HEK293 (cell line): ENCODE measurements at regions not wholly inside any gene's neighbourhood (a gene's known extent, or its start where the extent isn't known, plus 50 kb on each side); places are given as distances from the start of the nearest gene placed in this dataset.

Experiments
- CTCF ChIA-PET: fragments of 350-600 bp; formaldehyde crosslinking; extraction: SDS; loops from one replicate; lab custom pipeline; 2021; ENCODE audit warnings: antibody characterized with exemption; lab: Yijun Ruan, JAX
- POLR2A ChIA-PET: fragments of 300-600 bp; formaldehyde crosslinking; extraction: SDS; loops from one replicate; lab custom pipeline; 2020; ENCODE audit warnings: antibody characterized with exemption, inconsistent platforms; lab: Yijun Ruan, JAX
- H3K27ac ChIP-seq: fragments of 200-500 bp; sonication (Bioruptor generic); 2 replicates; pipeline ENCODE4 v1.5.1; 2014; ENCODE audit warnings: low read depth, low read length, control low read depth, inconsistent platforms; ENCODE audit errors: extremely low read depth
- H3K36me3 ChIP-seq, 2 experiments: fragments of 200-500 bp in 1 of 2; sonication (Bioruptor generic) in 1 of 2; 1 replicate in 1 of 2; 2 replicates in 1 of 2; pipeline ENCODE4 v1.5.1; 2014 to 2017; ENCODE audit warnings: inconsistent platforms in 2 of 2, low read length in 2 of 2; ENCODE audit not compliant: control insufficient read depth in 2 of 2, insufficient read depth in 1 of 2
- H3K4me1 ChIP-seq: fragments of 200-500 bp; sonication (Bioruptor generic); 2 replicates; pipeline ENCODE4 v1.5.1; 2014; ENCODE audit warnings: mild to moderate bottlenecking, low read length, inconsistent platforms; ENCODE audit not compliant: control insufficient read depth, insufficient read depth
- H3K4me3 ChIP-seq: 2 replicates; pipeline ENCODE4 v1.5.1; 2011; ENCODE audit warnings: low read depth, mild to moderate bottlenecking, control low read depth, low read length, moderate library complexity
- H3K9me3 ChIP-seq: fragments of 200-500 bp; sonication (Bioruptor generic); 2 replicates; pipeline ENCODE4 v1.5.1; 2014; ENCODE audit warnings: low read depth, low read length, inconsistent platforms; ENCODE audit not compliant: control insufficient read depth, insufficient read depth
- EGR2 ChIP-seq: fragments of 450-650 bp; formaldehyde crosslinking; IDR thresholded peaks from 2 replicates; pipeline ENCODE4 v1.5.1; 2016; ENCODE audit warnings: low read depth, missing biosample characterization, missing genetic modification characterization
- GFI1B ChIP-seq: fragments of 450-650 bp; formaldehyde crosslinking; IDR thresholded peaks from 2 replicates; pipeline ENCODE4 v1.5.1; 2016; ENCODE audit warnings: missing biosample characterization, missing genetic modification characterization
- HOXA7 ChIP-seq: sonication (generic); formaldehyde crosslinking; IDR thresholded peaks from 2 replicates; pipeline ENCODE4 v1.8.1; 2022; ENCODE audit warnings: missing genetic modification reagents, borderline replicate concordance
- SP2 ChIP-seq: fragments of 450-650 bp; formaldehyde crosslinking; IDR thresholded peaks from 2 replicates; pipeline ENCODE4 v1.5.1; 2016; ENCODE audit warnings: missing biosample characterization, missing genetic modification characterization
- ZBTB10 ChIP-seq: fragments of 450-650 bp; formaldehyde crosslinking; IDR thresholded peaks from 2 replicates; pipeline ENCODE4 v1.5.1; 2016; ENCODE audit warnings: missing biosample characterization, missing genetic modification characterization
- ZEB2 ChIP-seq: fragments of 450-650 bp; formaldehyde crosslinking; IDR thresholded peaks from 2 replicates; pipeline ENCODE4 v1.5.1; 2016; ENCODE audit warnings: missing biosample characterization, missing genetic modification characterization
- ZNF10 ChIP-seq: fragments of 450-650 bp; formaldehyde crosslinking; IDR thresholded peaks from 2 replicates; pipeline ENCODE4 v1.5.1; 2017; ENCODE audit warnings: missing biosample characterization, missing genetic modification characterization
- ZNF114 ChIP-seq: fragments of 450-650 bp; formaldehyde crosslinking; IDR thresholded peaks from 2 replicates; pipeline ENCODE4 v1.5.0; 2017; ENCODE audit warnings: missing biosample characterization, missing genetic modification characterization
- ZNF132 ChIP-seq: fragments of 450-650 bp; formaldehyde crosslinking; IDR thresholded peaks from 2 replicates; pipeline ENCODE4 v1.5.1; 2017; ENCODE audit warnings: missing biosample characterization, missing genetic modification characterization, borderline replicate concordance
- ZNF138 ChIP-seq: fragments of 450-650 bp; formaldehyde crosslinking; IDR thresholded peaks from 2 replicates; pipeline ENCODE4 v1.5.1; 2016; ENCODE audit warnings: missing biosample characterization, missing genetic modification characterization, borderline replicate concordance
- ZNF140 ChIP-seq: fragments of 450-650 bp; formaldehyde crosslinking; IDR thresholded peaks from 2 replicates; pipeline ENCODE4 v1.5.1; 2016; ENCODE audit warnings: missing biosample characterization, missing genetic modification characterization
- ZNF19 ChIP-seq: fragments of 450-650 bp; formaldehyde crosslinking; IDR thresholded peaks from 2 replicates; pipeline ENCODE4; 2016; ENCODE audit warnings: missing biosample characterization, missing genetic modification characterization, low read depth
- ZNF23 ChIP-seq: fragments of 450-650 bp; formaldehyde crosslinking; IDR thresholded peaks from 2 replicates; pipeline ENCODE4 v1.5.1; 2016; ENCODE audit warnings: missing biosample characterization, missing genetic modification characterization, borderline replicate concordance
- ZNF324 ChIP-seq: fragments of 450-650 bp; formaldehyde crosslinking; IDR thresholded peaks from 2 replicates; pipeline ENCODE4 v1.5.1; 2016; ENCODE audit warnings: missing biosample characterization, missing genetic modification characterization
- ZNF335 ChIP-seq: fragments of 450-650 bp; formaldehyde crosslinking; conservative IDR thresholded peaks from 2 replicates; pipeline ENCODE4 v1.5.1; 2016; ENCODE audit warnings: missing biosample characterization, missing genetic modification characterization
- ZNF354C ChIP-seq: fragments of 450-650 bp; formaldehyde crosslinking; IDR thresholded peaks from 2 replicates; pipeline ENCODE4 v1.5.1; 2016; ENCODE audit warnings: missing biosample characterization, missing genetic modification characterization, low read depth, borderline replicate concordance
- ZNF366 ChIP-seq: fragments of 450-650 bp; formaldehyde crosslinking; conservative IDR thresholded peaks from 2 replicates; pipeline ENCODE4 v1.5.1; 2016; ENCODE audit warnings: missing biosample characterization, missing genetic modification characterization
- ZNF37A ChIP-seq: fragments of 450-650 bp; IDR thresholded peaks from 2 replicates; pipeline ENCODE4 v1.5.1; 2018; ENCODE audit warnings: missing biosample characterization, missing genetic modification characterization
- ZNF530 ChIP-seq: fragments of 450-650 bp; formaldehyde crosslinking; IDR thresholded peaks from 2 replicates; pipeline ENCODE4 v1.5.1; 2016; ENCODE audit warnings: low read depth, missing biosample characterization, missing genetic modification characterization
- ZNF571 ChIP-seq: fragments of 450-650 bp; formaldehyde crosslinking; IDR thresholded peaks from 2 replicates; pipeline ENCODE4 v1.5.0; 2017; ENCODE audit warnings: missing biosample characterization, missing genetic modification characterization
- ZNF600 ChIP-seq: fragments of 450-650 bp; formaldehyde crosslinking; IDR thresholded peaks from 2 replicates; pipeline ENCODE4 v1.5.1; 2016; ENCODE audit warnings: missing biosample characterization, missing genetic modification characterization
- ZNF621 ChIP-seq: fragments of 450-650 bp; formaldehyde crosslinking; IDR thresholded peaks from 2 replicates; pipeline ENCODE4 v1.5.1; 2017; ENCODE audit warnings: missing biosample characterization, missing genetic modification characterization
- ZNF639 ChIP-seq: fragments of 450-650 bp; formaldehyde crosslinking; IDR thresholded peaks from 2 replicates; pipeline ENCODE4 v1.5.1; 2016; ENCODE audit warnings: missing biosample characterization, missing genetic modification characterization
- ZNF664 ChIP-seq: fragments of 450-650 bp; formaldehyde crosslinking; IDR thresholded peaks from 2 replicates; pipeline ENCODE4 v1.5.1; 2016; ENCODE audit warnings: missing biosample characterization, missing genetic modification characterization
- ZNF776 ChIP-seq: fragments of 450-650 bp; formaldehyde crosslinking; IDR thresholded peaks from 2 replicates; pipeline ENCODE4 v1.5.0; 2017; ENCODE audit warnings: missing biosample characterization, missing genetic modification characterization, borderline replicate concordance
- ZNF785 ChIP-seq: fragments of 450-650 bp; formaldehyde crosslinking; IDR thresholded peaks from 2 replicates; pipeline ENCODE4 v1.5.1; 2016; ENCODE audit warnings: missing biosample characterization, missing genetic modification characterization
- TF ChIP-seq, protein P1 (sequence below): fragments of 450-650 bp; formaldehyde crosslinking; IDR thresholded peaks from 2 replicates; pipeline ENCODE4 v1.5.1; 2016; ENCODE audit warnings: missing biosample characterization, missing genetic modification characterization
- TF ChIP-seq, protein P2 (sequence below): fragments of 450-650 bp; IDR thresholded peaks from 2 replicates; pipeline ENCODE4 v1.5.1; 2018; ENCODE audit warnings: missing biosample characterization, missing genetic modification characterization

- Histone ChIP-seq H3K9me3 (no peaks in the 10 kb centered on the region), H3K4me3 (no peak overlapping the region), H3K36me3 (no peaks in the 10 kb centered on the region), H3K4me1 (peaks cover 24% of the 10 kb centered on the region), H3K27ac (no peak overlapping the region; the same call in 1 of the 2 replicates)
- CTCF ChIA-PET: interaction anchor here (0.7 kb wide), 1 partner anchor 157 kb away, joined by 3 read pairs; no protein-coding TSS in a partner anchor
- POLR2A ChIA-PET: no interaction called here
- TF ChIP-seq ZNF639 (tag by site-specific recombination): no peak
- no peak for TF ChIP-seq ZEB2 (tag by site-specific recombination)
- TF ChIP-seq ZNF23: no peak
- no peak for TF ChIP-seq ZNF114
- no peak for TF ChIP-seq ZNF10 (tag by site-specific recombination)
- no peak for TF ChIP-seq ZNF530
- TF ChIP-seq HOXA7 (CRISPR knock-in tag): no peak
- TF ChIP-seq, protein P1, sequence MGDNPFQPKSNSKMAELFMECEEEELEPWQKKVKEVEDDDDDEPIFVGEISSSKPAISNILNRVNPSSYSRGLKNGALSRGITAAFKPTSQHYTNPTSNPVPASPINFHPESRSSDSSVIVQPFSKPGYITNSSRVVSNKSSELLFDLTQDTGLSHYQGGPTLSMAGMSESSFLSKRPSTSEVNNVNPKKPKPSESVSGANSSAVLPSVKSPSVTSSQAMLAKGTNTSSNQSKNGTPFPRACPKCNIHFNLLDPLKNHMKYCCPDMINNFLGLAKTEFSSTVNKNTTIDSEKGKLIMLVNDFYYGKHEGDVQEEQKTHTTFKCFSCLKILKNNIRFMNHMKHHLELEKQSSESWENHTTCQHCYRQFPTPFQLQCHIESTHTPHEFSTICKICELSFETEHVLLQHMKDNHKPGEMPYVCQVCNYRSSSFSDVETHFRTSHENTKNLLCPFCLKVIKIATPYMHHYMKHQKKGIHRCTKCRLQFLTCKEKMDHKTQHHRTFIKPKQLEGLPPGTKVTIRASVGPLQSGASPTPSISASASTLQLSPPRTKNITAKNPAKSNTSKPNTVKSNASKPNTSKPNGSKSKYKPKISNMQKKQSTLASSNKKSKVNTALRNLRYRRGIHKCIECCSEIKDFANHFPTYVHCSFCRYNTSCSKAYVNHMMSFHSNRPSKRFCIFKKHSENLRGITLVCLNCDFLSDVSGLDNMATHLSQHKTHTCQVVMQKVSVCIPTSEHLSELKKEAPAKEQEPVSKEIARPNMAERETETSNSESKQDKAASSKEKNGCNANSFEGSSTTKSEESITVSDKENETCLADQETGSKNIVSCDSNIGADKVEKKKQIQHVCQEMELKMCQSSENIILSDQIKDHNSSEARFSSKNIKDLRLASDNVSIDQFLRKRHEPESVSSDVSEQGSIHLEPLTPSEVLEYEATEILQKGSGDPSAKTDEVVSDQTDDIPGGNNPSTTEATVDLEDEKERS (tag by site-specific recombination): no peak
- no peak for TF ChIP-seq ZNF366 (tag by site-specific recombination)
- TF ChIP-seq ZNF19 (tag by site-specific recombination): no peak
- no peak for TF ChIP-seq ZNF132 (tag by site-specific recombination)
Observed at GRCh38 chr1:58887059-58887458, 103.2 kb upstream of the JUN start.

- Histone ChIP-seq H3K36me3 (no peaks in the 10 kb centered on the region), H3K27ac (no peak overlapping the region)
- CTCF ChIA-PET: interaction anchor here (0.6 to 1.4 kb wide), 2 partner anchors 47 to 108 kb away, joined by 3 read pairs; no protein-coding TSS in a partner anchor
Observed at GRCh38 chr1:58888833-58889232, 105.0 kb upstream of the JUN start.

GRCh38 chr1:58890113-58890512 is 106.3 kb upstream of the JUN start:
- no peak overlapping the region for H3K27ac ChIP-seq
- H3K9me3 ChIP-seq: no peaks in the 10 kb centered on the region
- H3K36me3 ChIP-seq: no peaks in the 10 kb centered on the region
- CTCF ChIA-PET: interaction anchor here (1.4 to 1.5 kb wide), 2 partner anchors 11 to 49 kb away, joined by 3 read pairs; no protein-coding TSS in a partner anchor
- H3K4me1 ChIP-seq: peaks cover 12% of the 10 kb centered on the region
- H3K4me3 ChIP-seq: no peak overlapping the region
- POLR2A ChIA-PET: interaction anchor here (0.6 to 0.8 kb wide), 2 partner anchors 56 to 103 kb away, joined by 3 read pairs; no protein-coding TSS in a partner anchor
- TF ChIP-seq SP2 (tag by site-specific recombination) (no peak), ZNF664 (no peak), ZNF776 (no peak), ZNF785 (tag by site-specific recombination) (no peak), ZNF140 (no peak), ZNF37A (no peak), ZNF10 (tag by site-specific recombination) (no peak), ZNF335 (tag by site-specific recombination) (no peak), ZNF354C (tag by site-specific recombination) (no peak), ZBTB10 (tag by site-specific recombination) (no peak), ZNF621 (tag by site-specific recombination) (no peak)

More at GRCh38 chr1:58888833-58889232, 105.0 kb upstream of the JUN start:
- Histone ChIP-seq H3K4me1 (peaks cover 19% of the 10 kb centered on the region), H3K4me3 (no peak overlapping the region), H3K9me3 (no peaks in the 10 kb centered on the region)
- POLR2A ChIA-PET: no interaction called here
- TF ChIP-seq GFI1B (no peak), HOXA7 (CRISPR knock-in tag) (no peak), ZNF600 (tag by site-specific recombination) (no peak), EGR2 (tag by site-specific recombination) (no peak), ZNF138 (tag by site-specific recombination) (no peak), ZNF530 (no peak), ZNF571 (no peak), ZNF324 (tag by site-specific recombination) (no peak)
- TF ChIP-seq, protein P2, sequence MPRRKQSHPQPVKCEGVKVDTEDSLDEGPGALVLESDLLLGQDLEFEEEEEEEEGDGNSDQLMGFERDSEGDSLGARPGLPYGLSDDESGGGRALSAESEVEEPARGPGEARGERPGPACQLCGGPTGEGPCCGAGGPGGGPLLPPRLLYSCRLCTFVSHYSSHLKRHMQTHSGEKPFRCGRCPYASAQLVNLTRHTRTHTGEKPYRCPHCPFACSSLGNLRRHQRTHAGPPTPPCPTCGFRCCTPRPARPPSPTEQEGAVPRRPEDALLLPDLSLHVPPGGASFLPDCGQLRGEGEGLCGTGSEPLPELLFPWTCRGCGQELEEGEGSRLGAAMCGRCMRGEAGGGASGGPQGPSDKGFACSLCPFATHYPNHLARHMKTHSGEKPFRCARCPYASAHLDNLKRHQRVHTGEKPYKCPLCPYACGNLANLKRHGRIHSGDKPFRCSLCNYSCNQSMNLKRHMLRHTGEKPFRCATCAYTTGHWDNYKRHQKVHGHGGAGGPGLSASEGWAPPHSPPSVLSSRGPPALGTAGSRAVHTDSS (tag by site-specific recombination): no peak
- TF ChIP-seq, all 188 proteins: peak for 0
